ENCODE measurements at regions not wholly inside any gene's neighbourhood (a gene's known extent, or its start where the extent isn't known, plus 50 kb on each side); places are given as distances from the start of the nearest gene placed in this dataset.
"Not testable (repeated sequence)": the region's sequence is repeated elsewhere in the genome, so short reads cannot be mapped to it uniquely, and the experiment has no call there.

GRCh38 chr4:19575924-19576323 is 675.8 kb upstream of the SLIT2 start:
- H3K4me3 ChIP-seq (ENCODE audit: low read length) = no peak overlapping the region
- no peaks in the 10 kb centered on the region for H3K4me1 ChIP-seq (ENCODE audit: control insufficient read depth, low read depth, low read length)
- H3K9me3 ChIP-seq (ENCODE audit: control insufficient read depth, low read depth, low read length) = no peaks in the 10 kb centered on the region
- H3K9ac ChIP-seq (ENCODE audit: low read length) = no peak overlapping the region
- H3K27me3 ChIP-seq (ENCODE audit: control insufficient read depth, insufficient read depth, low read length) = no peaks in the 10 kb centered on the region
- H3K36me3 ChIP-seq (ENCODE audit: control insufficient read depth, low read depth, low read length) = no peaks in the 10 kb centered on the region
- no peak overlapping the region for H3K27ac ChIP-seq (ENCODE audit: low read length)

- Histone ChIP-seq H3K27ac (ENCODE audit: low read length) (no peak overlapping the region), H3K4me3 (ENCODE audit: low read length) (no peak overlapping the region), H3K4me1 (ENCODE audit: control insufficient read depth, low read depth, low read length) (no peaks in the 10 kb centered on the region), H3K9me3 (ENCODE audit: control insufficient read depth, low read depth, low read length) (no peaks in the 10 kb centered on the region), H3K27me3 (ENCODE audit: control insufficient read depth, insufficient read depth, low read length) (no peaks in the 10 kb centered on the region), H3K36me3 (ENCODE audit: control insufficient read depth, low read depth, low read length) (no peaks in the 10 kb centered on the region), H3K9ac (ENCODE audit: low read length) (no peak overlapping the region)
Observed at GRCh38 chr4:19566041-19566440, 685.7 kb upstream of the SLIT2 start.

- no peaks in the 10 kb centered on the region for H3K4me1 ChIP-seq (ENCODE audit: control insufficient read depth, low read depth, low read length)
- no peak overlapping the region for H3K9ac ChIP-seq (ENCODE audit: low read length)
- H3K4me3 ChIP-seq (ENCODE audit: low read length) = no peak overlapping the region
- no peaks in the 10 kb centered on the region for H3K27me3 ChIP-seq (ENCODE audit: control insufficient read depth, insufficient read depth, low read length)
- no peaks in the 10 kb centered on the region for H3K36me3 ChIP-seq (ENCODE audit: control insufficient read depth, low read depth, low read length)
- no peak overlapping the region for H3K27ac ChIP-seq (ENCODE audit: low read length)
- no peaks in the 10 kb centered on the region for H3K9me3 ChIP-seq (ENCODE audit: control insufficient read depth, low read depth, low read length)
Observed at GRCh38 chr4:19562456-19562855, 689.2 kb upstream of the SLIT2 start.

- H3K36me3 ChIP-seq (ENCODE audit: control insufficient read depth, low read depth, low read length) = no peaks in the 10 kb centered on the region
Observed at GRCh38 chr4:19557161-19557560, 694.5 kb upstream of the SLIT2 start.

GRCh38 chr4:19556276-19556675 is 695.4 kb upstream of the SLIT2 start:
- not testable (repeated sequence) for H3K27me3 ChIP-seq (ENCODE audit: control insufficient read depth, insufficient read depth, low read length); H3K9me3 ChIP-seq (ENCODE audit: control insufficient read depth, low read depth, low read length); H3K9ac ChIP-seq (ENCODE audit: low read length); H3K36me3 ChIP-seq (ENCODE audit: control insufficient read depth, low read depth, low read length); H3K4me3 ChIP-seq (ENCODE audit: low read length); H3K27ac ChIP-seq (ENCODE audit: low read length); H3K4me1 ChIP-seq (ENCODE audit: control insufficient read depth, low read depth, low read length)

More at GRCh38 chr4:19557161-19557560, 694.5 kb upstream of the SLIT2 start:
- no peak overlapping the region for H3K27ac ChIP-seq (ENCODE audit: low read length)
- H3K4me3 ChIP-seq (ENCODE audit: low read length) = no peak overlapping the region
- no peaks in the 10 kb centered on the region for H3K27me3 ChIP-seq (ENCODE audit: control insufficient read depth, insufficient read depth, low read length)
- H3K4me1 ChIP-seq (ENCODE audit: control insufficient read depth, low read depth, low read length) = no peaks in the 10 kb centered on the region
- H3K9me3 ChIP-seq (ENCODE audit: control insufficient read depth, low read depth, low read length) = no peaks in the 10 kb centered on the region
- no peak overlapping the region for H3K9ac ChIP-seq (ENCODE audit: low read length)

GRCh38 chr4:19547463-19547862 is 704.2 kb upstream of the SLIT2 start:
- no peak overlapping the region for H3K4me3 ChIP-seq (ENCODE audit: low read length)
- H3K27me3 ChIP-seq (ENCODE audit: control insufficient read depth, insufficient read depth, low read length) = no peaks in the 10 kb centered on the region
- no peaks in the 10 kb centered on the region for H3K9me3 ChIP-seq (ENCODE audit: control insufficient read depth, low read depth, low read length)
- H3K27ac ChIP-seq (ENCODE audit: low read length) = no peak overlapping the region
- no peaks in the 10 kb centered on the region for H3K36me3 ChIP-seq (ENCODE audit: control insufficient read depth, low read depth, low read length)
- no peak overlapping the region for H3K9ac ChIP-seq (ENCODE audit: low read length)
- no peaks in the 10 kb centered on the region for H3K4me1 ChIP-seq (ENCODE audit: control insufficient read depth, low read depth, low read length)

- no peak overlapping the region for H3K27ac ChIP-seq (ENCODE audit: low read length)
Observed at GRCh38 chr4:19544446-19545125, 707.1 kb upstream of the SLIT2 start.

GRCh38 chr4:19540859-19541540 is 710.7 kb upstream of the SLIT2 start:
- Histone ChIP-seq H3K9ac (ENCODE audit: low read length) (no peak overlapping the region), H3K27ac (ENCODE audit: low read length) (no peak overlapping the region), H3K27me3 (ENCODE audit: control insufficient read depth, insufficient read depth, low read length) (no peaks in the 10 kb centered on the region), H3K36me3 (ENCODE audit: control insufficient read depth, low read depth, low read length) (no peaks in the 10 kb centered on the region), H3K9me3 (ENCODE audit: control insufficient read depth, low read depth, low read length) (no peaks in the 10 kb centered on the region), H3K4me3 (ENCODE audit: low read length) (no peak overlapping the region), H3K4me1 (ENCODE audit: control insufficient read depth, low read depth, low read length) (no peaks in the 10 kb centered on the region)

More at GRCh38 chr4:19544446-19545125, 707.1 kb upstream of the SLIT2 start:
- Histone ChIP-seq H3K9ac (ENCODE audit: low read length) (no peak overlapping the region), H3K9me3 (ENCODE audit: control insufficient read depth, low read depth, low read length) (no peaks in the 10 kb centered on the region), H3K27me3 (ENCODE audit: control insufficient read depth, insufficient read depth, low read length) (no peaks in the 10 kb centered on the region), H3K4me1 (ENCODE audit: control insufficient read depth, low read depth, low read length) (no peaks in the 10 kb centered on the region), H3K4me3 (ENCODE audit: low read length) (no peak overlapping the region), H3K36me3 (ENCODE audit: control insufficient read depth, low read depth, low read length) (no peaks in the 10 kb centered on the region)

GRCh38 chr4:19539201-19539600 is 712.5 kb upstream of the SLIT2 start:
- no peaks in the 10 kb centered on the region for H3K9me3 ChIP-seq (ENCODE audit: control insufficient read depth, low read depth, low read length)
- no peaks in the 10 kb centered on the region for H3K4me1 ChIP-seq (ENCODE audit: control insufficient read depth, low read depth, low read length)
- no peak overlapping the region for H3K4me3 ChIP-seq (ENCODE audit: low read length)
- no peaks in the 10 kb centered on the region for H3K27me3 ChIP-seq (ENCODE audit: control insufficient read depth, insufficient read depth, low read length)
- H3K36me3 ChIP-seq (ENCODE audit: control insufficient read depth, low read depth, low read length) = no peaks in the 10 kb centered on the region
- no peak overlapping the region for H3K9ac ChIP-seq (ENCODE audit: low read length)
- no peak overlapping the region for H3K27ac ChIP-seq (ENCODE audit: low read length)

GRCh38 chr4:19534159-19534558 is 717.5 kb upstream of the SLIT2 start:
- Histone ChIP-seq H3K27ac (ENCODE audit: low read length) (no peak overlapping the region), H3K27me3 (ENCODE audit: control insufficient read depth, insufficient read depth, low read length) (no peaks in the 10 kb centered on the region), H3K9me3 (ENCODE audit: control insufficient read depth, low read depth, low read length) (no peaks in the 10 kb centered on the region), H3K4me3 (ENCODE audit: low read length) (no peak overlapping the region), H3K9ac (ENCODE audit: low read length) (no peak overlapping the region), H3K36me3 (ENCODE audit: control insufficient read depth, low read depth, low read length) (no peaks in the 10 kb centered on the region), H3K4me1 (ENCODE audit: control insufficient read depth, low read depth, low read length) (no peaks in the 10 kb centered on the region)

GRCh38 chr4:19531906-19532848 is 719.5 kb upstream of the SLIT2 start:
- no peaks in the 10 kb centered on the region for H3K4me1 ChIP-seq (ENCODE audit: control insufficient read depth, low read depth, low read length)
- no peak overlapping the region for H3K4me3 ChIP-seq (ENCODE audit: low read length)
- no peaks in the 10 kb centered on the region for H3K27me3 ChIP-seq (ENCODE audit: control insufficient read depth, insufficient read depth, low read length)
- no peaks in the 10 kb centered on the region for H3K9me3 ChIP-seq (ENCODE audit: control insufficient read depth, low read depth, low read length)
- H3K27ac ChIP-seq (ENCODE audit: low read length) = no peak overlapping the region
- no peaks in the 10 kb centered on the region for H3K36me3 ChIP-seq (ENCODE audit: control insufficient read depth, low read depth, low read length)
- no peak overlapping the region for H3K9ac ChIP-seq (ENCODE audit: low read length)

All from iPS-18a (cell line).